ENCODE measurements at regions not wholly inside any gene's neighbourhood (a gene's known extent, or its start where the extent isn't known, plus 50 kb on each side); places are given as distances from the start of the nearest gene placed in this dataset.

GRCh38 chrX:149992918-149993317, 54.6 kb upstream of the EOLA2 start:
- H3K4me3 ChIP-seq (ENCODE audit: insufficient read depth, low read depth, low read length), result no peak overlapping the region

GRCh38 chrX:149993989-149994388, 55.7 kb upstream of the EOLA2 start:
- Histone ChIP-seq H3K9me3 (ENCODE audit: control insufficient read depth, low read length) (no peaks in the 10 kb centered on the region), H3K4me1 (ENCODE audit: control insufficient read depth, insufficient read depth, low read length) (no peaks in the 10 kb centered on the region), H3K27ac (ENCODE audit: insufficient read depth, low read depth, low read length, poor library complexity, severe bottlenecking) (no peak overlapping the region), H3K36me3 (ENCODE audit: control insufficient read depth, insufficient read depth, low read length) (no peaks in the 10 kb centered on the region), H3K27me3 (ENCODE audit: control insufficient read depth, insufficient read depth, low read length, poor library complexity, severe bottlenecking) (no peaks in the 10 kb centered on the region), H3K4me3 (ENCODE audit: insufficient read depth, low read depth, low read length) (no peak overlapping the region)
- WGBS, 2 experiments, result 87 to 95% methylated on average over 4 of the region's 4 CpGs

More at GRCh38 chrX:149992918-149993317, 54.6 kb upstream of the EOLA2 start:
- Histone ChIP-seq H3K9me3 (ENCODE audit: control insufficient read depth, low read length) (no peaks in the 10 kb centered on the region), H3K36me3 (ENCODE audit: control insufficient read depth, insufficient read depth, low read length) (no peaks in the 10 kb centered on the region), H3K4me1 (ENCODE audit: control insufficient read depth, insufficient read depth, low read length) (no peaks in the 10 kb centered on the region), H3K27me3 (ENCODE audit: control insufficient read depth, insufficient read depth, low read length, poor library complexity, severe bottlenecking) (no peaks in the 10 kb centered on the region), H3K27ac (ENCODE audit: insufficient read depth, low read depth, low read length, poor library complexity, severe bottlenecking) (no peak overlapping the region)
- 83 to 96% methylated on average over 1 to 2 of the region's 2 CpGs for WGBS, 2 experiments

- no peaks in the 10 kb centered on the region for H3K9me3 ChIP-seq (ENCODE audit: control insufficient read depth, low read length)
- 94 to 96% methylated on average over 2 to 3 of the region's 4 CpGs for whole genome bisulfite sequencing, 2 experiments
- no peaks in the 10 kb centered on the region for H3K27me3 ChIP-seq (ENCODE audit: control insufficient read depth, insufficient read depth, low read length, poor library complexity, severe bottlenecking)
- no peaks in the 10 kb centered on the region for H3K4me1 ChIP-seq (ENCODE audit: control insufficient read depth, insufficient read depth, low read length)
- no peak overlapping the region for H3K4me3 ChIP-seq (ENCODE audit: insufficient read depth, low read depth, low read length)
- no peak overlapping the region for H3K27ac ChIP-seq (ENCODE audit: insufficient read depth, low read depth, low read length, poor library complexity, severe bottlenecking)
- H3K36me3 ChIP-seq (ENCODE audit: control insufficient read depth, insufficient read depth, low read length), result no peaks in the 10 kb centered on the region
Observed at GRCh38 chrX:149996515-149996914, 58.2 kb upstream of the EOLA2 start.

- H3K9me3 ChIP-seq (ENCODE audit: control insufficient read depth, low read length), result no peaks in the 10 kb centered on the region
- 89 to 100% methylated on average over 2 of the region's 2 CpGs for WGBS, 2 experiments
- H3K27me3 ChIP-seq (ENCODE audit: control insufficient read depth, insufficient read depth, low read length, poor library complexity, severe bottlenecking), result no peaks in the 10 kb centered on the region
- no peaks in the 10 kb centered on the region for H3K4me1 ChIP-seq (ENCODE audit: control insufficient read depth, insufficient read depth, low read length)
- H3K36me3 ChIP-seq (ENCODE audit: control insufficient read depth, insufficient read depth, low read length), result no peaks in the 10 kb centered on the region
- no peak overlapping the region for H3K4me3 ChIP-seq (ENCODE audit: insufficient read depth, low read depth, low read length)
- H3K27ac ChIP-seq (ENCODE audit: insufficient read depth, low read depth, low read length, poor library complexity, severe bottlenecking), result no peak overlapping the region
Observed at GRCh38 chrX:150005027-150005426, 66.7 kb upstream of the EOLA2 start.

- Histone ChIP-seq H3K4me1 (ENCODE audit: control insufficient read depth, insufficient read depth, low read length) (no peaks in the 10 kb centered on the region), H3K36me3 (ENCODE audit: control insufficient read depth, insufficient read depth, low read length) (no peaks in the 10 kb centered on the region), H3K27me3 (ENCODE audit: control insufficient read depth, insufficient read depth, low read length, poor library complexity, severe bottlenecking) (no peaks in the 10 kb centered on the region), H3K4me3 (ENCODE audit: insufficient read depth, low read depth, low read length) (no peak overlapping the region), H3K27ac (ENCODE audit: insufficient read depth, low read depth, low read length, poor library complexity, severe bottlenecking) (no peak overlapping the region), H3K9me3 (ENCODE audit: control insufficient read depth, low read length) (no peaks in the 10 kb centered on the region)
- WGBS, 2 experiments, result 80 to 95% methylated on average over 2 of the region's 2 CpGs
Observed at GRCh38 chrX:150007356-150007755, 69.1 kb upstream of the EOLA2 start.

- H3K9me3 ChIP-seq (ENCODE audit: control insufficient read depth, low read length), result no peaks in the 10 kb centered on the region
- 87 to 94% methylated on average over 2 to 3 of the region's 3 CpGs for WGBS, 2 experiments
- H3K4me3 ChIP-seq (ENCODE audit: insufficient read depth, low read depth, low read length), result no peak overlapping the region
- no peaks in the 10 kb centered on the region for H3K27me3 ChIP-seq (ENCODE audit: control insufficient read depth, insufficient read depth, low read length, poor library complexity, severe bottlenecking)
- H3K27ac ChIP-seq (ENCODE audit: insufficient read depth, low read depth, low read length, poor library complexity, severe bottlenecking), result no peak overlapping the region
- H3K4me1 ChIP-seq (ENCODE audit: control insufficient read depth, insufficient read depth, low read length), result no peaks in the 10 kb centered on the region
- H3K36me3 ChIP-seq (ENCODE audit: control insufficient read depth, insufficient read depth, low read length), result no peaks in the 10 kb centered on the region
Observed at GRCh38 chrX:150012647-150013381, 74.5 kb upstream of the EOLA2 start.

- Histone ChIP-seq H3K4me1 (ENCODE audit: control insufficient read depth, insufficient read depth, low read length) (no peaks in the 10 kb centered on the region), H3K9me3 (ENCODE audit: control insufficient read depth, low read length) (no peaks in the 10 kb centered on the region), H3K36me3 (ENCODE audit: control insufficient read depth, insufficient read depth, low read length) (no peaks in the 10 kb centered on the region), H3K27me3 (ENCODE audit: control insufficient read depth, insufficient read depth, low read length, poor library complexity, severe bottlenecking) (no peaks in the 10 kb centered on the region), H3K4me3 (ENCODE audit: insufficient read depth, low read depth, low read length) (no peak overlapping the region), H3K27ac (ENCODE audit: insufficient read depth, low read depth, low read length, poor library complexity, severe bottlenecking) (no peak overlapping the region)
- WGBS, 2 experiments, result no CpG with 5 or more reads among the region's 1 CpG
Observed at GRCh38 chrX:150014525-150014924, 76.2 kb upstream of the EOLA2 start.

GRCh38 chrX:150017868-150018267, 79.6 kb upstream of the EOLA2 start:
- no peak overlapping the region for H3K4me3 ChIP-seq (ENCODE audit: insufficient read depth, low read depth, low read length)
- H3K27me3 ChIP-seq (ENCODE audit: control insufficient read depth, insufficient read depth, low read length, poor library complexity, severe bottlenecking), result no peaks in the 10 kb centered on the region
- H3K27ac ChIP-seq (ENCODE audit: insufficient read depth, low read depth, low read length, poor library complexity, severe bottlenecking), result no peak overlapping the region
- no peaks in the 10 kb centered on the region for H3K4me1 ChIP-seq (ENCODE audit: control insufficient read depth, insufficient read depth, low read length)
- WGBS, 2 experiments, result 100% methylated on average over 1 of the region's 1 CpG; no CpG with 5 or more reads in 1 of the 2 experiments
- no peaks in the 10 kb centered on the region for H3K36me3 ChIP-seq (ENCODE audit: control insufficient read depth, insufficient read depth, low read length)
- H3K9me3 ChIP-seq (ENCODE audit: control insufficient read depth, low read length), result no peaks in the 10 kb centered on the region

GRCh38 chrX:150018931-150019361, 80.7 kb upstream of the EOLA2 start:
- WGBS, 2 experiments, result 88 to 97% methylated on average over 2 of the region's 2 CpGs

GRCh38 chrX:150028692-150029091, 90.4 kb upstream of the EOLA2 start:
- H3K4me1 ChIP-seq (ENCODE audit: control insufficient read depth, insufficient read depth, low read length), result peaks cover 6% of the 10 kb centered on the region
- no peaks in the 10 kb centered on the region for H3K27me3 ChIP-seq (ENCODE audit: control insufficient read depth, insufficient read depth, low read length, poor library complexity, severe bottlenecking)
- no CpG with 5 or more reads among the region's 1 CpG for WGBS, 2 experiments
- H3K9me3 ChIP-seq (ENCODE audit: control insufficient read depth, low read length), result no peaks in the 10 kb centered on the region
- no peak overlapping the region for H3K27ac ChIP-seq (ENCODE audit: insufficient read depth, low read depth, low read length, poor library complexity, severe bottlenecking)
- H3K4me3 ChIP-seq (ENCODE audit: insufficient read depth, low read depth, low read length), result no peak overlapping the region
- no peaks in the 10 kb centered on the region for H3K36me3 ChIP-seq (ENCODE audit: control insufficient read depth, insufficient read depth, low read length)

More at GRCh38 chrX:150018931-150019361, 80.7 kb upstream of the EOLA2 start:
- Histone ChIP-seq H3K27me3 (ENCODE audit: control insufficient read depth, insufficient read depth, low read length, poor library complexity, severe bottlenecking) (no peaks in the 10 kb centered on the region), H3K4me3 (ENCODE audit: insufficient read depth, low read depth, low read length) (no peak overlapping the region), H3K9me3 (ENCODE audit: control insufficient read depth, low read length) (no peaks in the 10 kb centered on the region), H3K4me1 (ENCODE audit: control insufficient read depth, insufficient read depth, low read length) (no peaks in the 10 kb centered on the region), H3K27ac (ENCODE audit: insufficient read depth, low read depth, low read length, poor library complexity, severe bottlenecking) (no peak overlapping the region), H3K36me3 (ENCODE audit: control insufficient read depth, insufficient read depth, low read length) (no peaks in the 10 kb centered on the region)

Data from ectodermal cell (in vitro differentiated cells).